ENCODE measurements at regions not wholly inside any gene's neighbourhood (a gene's known extent, or its start where the extent isn't known, plus 50 kb on each side); places are given as distances from the start of the nearest gene placed in this dataset.

DNA sequence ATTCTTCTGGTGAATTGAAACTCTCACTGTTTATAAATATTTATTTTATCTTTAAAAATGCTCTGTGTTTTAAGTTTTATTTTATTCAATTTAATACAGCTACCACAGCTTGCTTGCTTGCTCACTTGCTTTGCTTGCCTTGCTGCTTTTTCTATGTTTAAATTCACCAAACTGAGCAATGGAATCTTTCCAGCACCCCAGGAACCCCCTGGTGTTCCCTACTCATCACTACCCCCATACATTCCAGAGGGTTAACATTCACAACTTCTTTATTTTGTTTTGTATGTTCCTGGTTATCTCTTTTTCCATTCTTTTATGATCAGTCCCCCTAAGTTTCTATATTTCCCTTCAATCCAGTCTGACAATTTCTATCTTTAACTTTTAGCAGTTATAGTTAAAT, 166.5 kb upstream of the COL1A2 start:
- TF ChIP-seq, protein P1, sequence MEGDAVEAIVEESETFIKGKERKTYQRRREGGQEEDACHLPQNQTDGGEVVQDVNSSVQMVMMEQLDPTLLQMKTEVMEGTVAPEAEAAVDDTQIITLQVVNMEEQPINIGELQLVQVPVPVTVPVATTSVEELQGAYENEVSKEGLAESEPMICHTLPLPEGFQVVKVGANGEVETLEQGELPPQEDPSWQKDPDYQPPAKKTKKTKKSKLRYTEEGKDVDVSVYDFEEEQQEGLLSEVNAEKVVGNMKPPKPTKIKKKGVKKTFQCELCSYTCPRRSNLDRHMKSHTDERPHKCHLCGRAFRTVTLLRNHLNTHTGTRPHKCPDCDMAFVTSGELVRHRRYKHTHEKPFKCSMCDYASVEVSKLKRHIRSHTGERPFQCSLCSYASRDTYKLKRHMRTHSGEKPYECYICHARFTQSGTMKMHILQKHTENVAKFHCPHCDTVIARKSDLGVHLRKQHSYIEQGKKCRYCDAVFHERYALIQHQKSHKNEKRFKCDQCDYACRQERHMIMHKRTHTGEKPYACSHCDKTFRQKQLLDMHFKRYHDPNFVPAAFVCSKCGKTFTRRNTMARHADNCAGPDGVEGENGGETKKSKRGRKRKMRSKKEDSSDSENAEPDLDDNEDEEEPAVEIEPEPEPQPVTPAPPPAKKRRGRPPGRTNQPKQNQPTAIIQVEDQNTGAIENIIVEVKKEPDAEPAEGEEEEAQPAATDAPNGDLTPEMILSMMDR (conservative IDR thresholded peaks at IDR 0.05; ENCODE audit: low read depth, low read length), result no peak
- TF ChIP-seq EZH2 (IDR thresholded peaks at IDR 0.05; ENCODE audit: low read length, unreplicated experiment) (no peak), EZH2phosphoT487 (IDR thresholded peaks at IDR 0.05; ENCODE audit: borderline replicate concordance, low read length) (no peak)
